HG02623 (cell line): ENCODE measurements at regions not wholly inside any gene's neighbourhood (a gene's known extent, or its start where the extent isn't known, plus 50 kb on each side); places are given as distances from the start of the nearest gene placed in this dataset.

Source experiments
- ATAC-seq: cut with Tn5 transposase; IDR thresholded peaks from one replicate; pipeline ENCODE4 v1.9.1; 2021; ENCODE audit warnings: moderate library complexity; ENCODE audit not compliant: unreplicated experiment

DNA sequence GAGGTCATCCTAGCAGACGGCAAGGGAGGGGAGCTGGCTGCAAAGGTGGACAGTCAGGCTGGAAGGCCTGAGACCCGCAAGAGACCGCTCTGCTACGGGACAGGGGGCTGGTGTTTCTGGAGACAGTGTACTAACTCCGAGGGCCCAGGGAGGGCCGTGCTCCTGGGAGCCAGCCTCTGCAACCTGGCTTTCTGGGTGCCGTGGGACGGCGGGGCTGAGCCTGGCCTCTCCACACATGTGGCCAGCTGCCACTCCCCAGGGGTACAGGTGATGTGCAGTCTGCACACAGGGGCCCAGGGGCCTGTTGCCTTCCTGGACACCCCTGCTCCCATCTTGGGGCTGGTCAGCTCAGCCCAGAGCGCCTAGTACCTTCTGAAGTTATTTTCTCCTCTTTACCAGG lies 92.2 kb downstream of the MRPL36 start:
- ATAC-seq, result no peak

DNA sequence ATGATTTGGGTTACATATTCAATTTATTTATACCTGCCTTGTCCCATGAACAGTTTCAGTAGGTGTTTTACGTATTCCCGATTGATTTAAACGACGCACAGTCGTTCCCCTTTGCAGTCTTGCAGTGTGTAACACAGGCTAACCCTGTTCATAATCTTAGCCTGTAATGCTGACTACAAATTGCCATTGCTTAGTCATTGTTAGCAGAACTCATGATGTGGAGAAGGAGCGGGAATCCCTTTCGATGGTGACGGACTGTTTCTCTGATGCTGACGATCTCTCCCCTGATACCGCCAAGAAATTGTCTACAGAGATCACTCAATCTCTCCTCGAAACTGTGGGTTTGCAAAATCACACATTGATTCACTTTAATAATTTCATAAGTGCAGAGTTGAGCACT lies 93.2 kb downstream of the MRPL36 start:
- ATAC-seq, result no peak

DNA sequence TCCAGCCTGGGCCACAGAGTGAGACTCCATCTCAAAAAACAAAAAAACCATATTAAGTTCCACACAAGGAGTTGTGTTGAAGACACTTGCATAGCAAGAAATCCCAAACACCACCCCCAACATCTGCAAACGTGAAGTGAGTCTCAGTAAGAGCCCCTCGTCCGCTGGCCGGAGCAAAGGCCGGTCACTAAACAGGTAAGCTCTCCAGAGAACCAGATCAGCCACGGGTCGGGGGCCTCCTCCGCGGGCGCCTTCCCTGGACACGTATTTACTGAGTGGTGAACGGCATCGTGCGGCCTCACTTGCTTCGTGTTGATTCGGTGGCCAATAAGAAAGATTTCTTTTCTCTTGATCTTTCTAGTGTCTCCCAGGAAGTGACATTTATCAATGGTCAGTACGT lies 93.6 kb downstream of the MRPL36 start:
- ATAC-seq, result no peak

DNA sequence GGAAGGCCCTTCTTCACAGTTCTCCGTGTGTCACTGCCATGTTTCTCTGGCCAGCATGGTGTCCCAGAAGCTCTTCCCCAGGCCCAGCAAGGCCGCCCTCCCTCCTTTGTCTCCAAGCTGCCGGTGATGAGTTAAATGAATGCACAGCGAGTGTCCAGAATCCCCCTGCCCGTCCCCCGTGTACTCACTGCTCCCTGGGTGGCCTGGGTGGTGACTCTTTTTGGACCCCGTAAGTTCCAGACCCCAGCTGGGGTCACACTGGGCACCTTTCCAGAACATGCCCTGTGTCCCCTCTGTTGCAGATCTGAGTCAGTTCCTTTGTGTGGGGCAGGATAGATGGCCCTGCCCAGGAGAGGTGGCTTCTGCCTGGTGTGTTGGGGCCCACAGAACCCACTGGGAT lies 95.0 kb downstream of the MRPL36 start:
- no peak for ATAC-seq

DNA sequence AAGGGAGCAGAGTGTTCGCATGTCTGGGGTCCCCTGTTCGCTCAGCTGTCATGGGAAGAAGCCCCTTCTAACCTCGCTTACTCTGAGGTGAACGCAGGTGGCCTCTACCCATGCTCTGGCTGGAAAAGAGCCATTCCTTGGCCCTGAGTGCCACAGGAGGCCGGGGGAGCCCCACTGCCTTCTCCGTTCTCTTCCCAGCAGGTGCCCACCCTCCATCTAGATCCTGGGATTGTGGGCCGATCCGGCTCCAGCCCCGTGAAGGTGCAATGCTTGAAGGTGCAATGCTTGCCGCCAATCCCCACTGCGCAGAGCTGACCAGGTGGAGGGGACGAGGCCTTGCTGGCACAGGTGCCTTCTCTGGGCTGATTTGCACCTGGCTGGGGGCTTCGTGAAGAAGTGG lies 95.4 kb downstream of the MRPL36 start:
- no peak for ATAC-seq

DNA sequence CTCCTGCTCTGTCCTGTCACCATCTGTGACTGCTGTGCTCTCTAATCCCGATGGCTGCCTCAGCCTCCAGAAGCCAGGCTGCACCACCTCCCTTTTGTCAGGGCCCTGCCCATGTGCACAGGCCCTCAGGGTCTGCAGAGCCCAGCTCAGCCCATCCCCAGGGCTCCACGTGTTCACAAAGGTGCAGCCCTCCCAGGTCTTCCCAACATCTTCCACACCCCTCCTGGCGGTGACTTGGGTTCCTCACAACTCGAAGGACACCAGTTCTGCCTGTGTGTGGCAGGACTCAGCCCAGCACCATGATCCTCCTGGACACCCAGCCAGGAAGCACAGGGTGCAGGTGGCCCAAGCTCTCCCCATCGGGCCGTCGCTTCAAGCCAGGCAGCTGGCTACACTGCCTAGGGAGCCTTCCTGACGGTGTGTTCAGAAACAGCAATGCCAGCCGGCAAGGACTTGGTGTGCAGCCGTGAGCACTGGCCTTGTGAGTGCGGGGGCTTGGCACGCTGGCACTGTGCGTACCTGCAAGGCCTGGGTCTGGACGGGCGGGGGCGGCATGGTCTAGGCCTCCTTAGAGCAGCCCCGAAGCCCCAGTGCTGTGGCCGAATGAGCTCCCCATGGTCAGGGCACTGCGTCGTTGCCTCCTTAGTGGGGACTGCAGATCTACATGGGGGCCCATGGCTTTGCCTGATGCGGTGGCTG lies 96.1 kb downstream of the MRPL36 start:
- ATAC-seq, result no peak

DNA sequence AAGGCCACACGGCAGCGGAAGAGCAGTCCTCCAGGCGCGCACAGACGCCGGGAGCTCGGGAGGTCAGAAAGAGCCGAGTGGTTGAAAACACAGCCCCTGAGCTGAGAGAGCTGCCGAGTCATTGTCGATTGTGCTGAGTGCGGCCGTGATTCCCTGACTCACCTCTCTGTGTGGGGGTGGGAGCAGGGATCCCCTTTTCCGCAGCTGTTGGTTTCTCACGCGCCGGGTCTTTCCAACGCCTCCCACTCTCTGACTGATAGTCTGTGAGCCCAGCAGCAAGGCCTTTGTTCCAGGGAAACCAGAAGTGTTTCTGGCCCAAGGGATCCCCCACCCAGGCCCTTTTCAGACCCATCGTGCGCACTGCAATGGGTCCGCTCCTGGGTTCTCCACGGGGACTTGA lies 97.3 kb downstream of the MRPL36 start:
- ATAC-seq, result no peak

DNA sequence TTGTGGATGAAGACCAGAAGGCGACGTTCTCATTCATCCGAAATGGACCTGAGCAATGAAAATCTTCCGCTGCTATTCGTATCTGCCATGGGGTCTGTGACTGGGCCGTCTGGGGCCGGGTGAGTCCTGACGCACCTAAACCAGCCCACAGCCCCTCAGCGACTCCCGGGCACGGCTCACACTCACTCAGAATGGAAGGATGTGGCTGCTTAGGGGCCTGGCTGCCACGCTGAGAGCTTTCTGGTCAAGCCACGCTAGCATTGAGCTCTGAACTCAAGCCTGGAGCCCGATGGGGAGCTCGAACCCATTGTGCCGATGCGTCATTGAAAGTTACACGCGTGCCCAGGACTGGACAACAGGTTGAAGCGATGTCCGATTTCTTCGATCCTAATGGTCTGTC lies 97.8 kb downstream of the MRPL36 start:
- no peak for ATAC-seq

DNA sequence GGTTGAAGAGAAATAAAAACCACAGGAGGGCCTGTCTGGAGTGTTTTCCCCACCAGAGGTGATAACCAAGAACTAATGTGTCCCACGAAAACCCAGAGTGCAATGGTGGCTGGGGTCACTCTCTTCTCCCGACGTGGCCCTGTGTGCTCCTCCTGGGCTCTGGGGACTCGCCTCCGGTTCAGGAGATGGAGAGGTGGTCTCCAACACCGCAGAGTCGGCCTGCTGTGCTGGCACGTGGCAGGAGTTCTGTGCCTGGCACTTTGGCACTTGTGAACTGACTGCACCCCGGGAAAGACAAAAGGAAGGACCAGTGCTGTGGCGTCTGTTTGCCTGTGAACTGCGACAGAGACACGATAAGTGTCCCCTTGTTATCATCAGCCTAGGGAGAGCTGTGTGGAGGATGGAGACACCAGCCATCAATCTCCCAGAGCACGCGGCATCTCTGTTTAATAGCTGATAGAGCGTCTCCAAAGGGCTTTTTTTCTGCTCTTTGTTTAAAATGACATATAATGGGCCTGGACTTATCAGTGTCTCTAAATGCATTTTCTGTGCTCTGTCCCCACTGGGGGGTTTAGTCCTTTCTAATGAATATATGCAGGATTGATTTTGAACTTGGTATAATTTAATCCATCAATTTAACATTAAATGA lies 98.3 kb downstream of the MRPL36 start:
- no peak for ATAC-seq

DNA sequence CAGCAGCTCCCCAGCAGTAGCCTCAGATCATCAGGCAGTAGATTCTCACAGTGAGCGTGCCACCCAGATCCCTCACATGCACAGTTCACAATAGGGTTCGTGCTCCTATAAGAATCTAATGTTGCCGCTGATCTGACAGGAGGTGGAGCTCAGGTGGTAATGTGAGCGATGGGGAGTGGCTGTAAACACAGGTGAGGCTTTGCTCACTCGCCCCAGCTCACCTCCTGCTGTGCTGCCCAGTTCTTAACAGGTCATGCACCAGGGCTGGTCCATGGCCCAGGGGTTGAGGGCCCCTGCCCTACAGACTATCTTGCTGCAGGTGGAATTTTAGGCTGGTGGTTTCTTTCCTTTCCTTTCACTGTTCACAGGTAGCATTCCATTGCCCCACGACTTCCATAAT lies 100.2 kb downstream of the MRPL36 start:
- ATAC-seq, result no peak

DNA sequence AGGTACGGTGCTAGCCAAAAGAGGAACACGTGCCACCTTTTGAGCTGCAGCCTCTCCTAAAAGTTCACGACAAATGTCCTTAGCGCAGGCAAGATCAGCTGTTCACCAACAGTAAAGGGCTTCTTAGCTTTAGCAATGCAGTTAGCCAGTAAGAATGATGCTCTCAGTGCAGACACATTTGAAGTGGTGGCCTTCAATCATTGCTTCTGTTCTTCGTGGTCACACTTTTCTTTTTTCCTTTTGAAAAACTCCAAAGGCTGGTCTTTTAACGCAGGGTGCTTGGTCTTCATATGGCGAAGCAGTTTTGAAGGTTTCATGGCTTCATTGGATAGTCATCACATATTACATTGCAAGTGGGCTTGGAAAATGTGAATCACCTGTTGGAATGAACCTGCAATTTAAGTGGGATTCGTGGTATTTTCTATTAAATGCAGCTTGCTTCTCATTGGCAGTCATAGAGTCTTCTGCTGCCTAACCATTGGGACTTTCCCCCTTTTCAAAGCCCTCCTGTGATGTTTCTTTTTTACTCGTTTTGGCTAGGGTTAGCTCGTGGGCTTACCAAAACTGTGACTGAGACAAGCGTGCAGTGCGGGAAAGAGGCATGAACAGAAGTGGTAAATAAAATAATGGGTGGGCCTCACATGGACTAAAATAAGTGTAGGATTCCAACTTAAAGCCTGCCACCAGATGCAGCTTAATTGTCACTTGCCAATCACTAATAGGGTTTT lies 100.9 kb downstream of the MRPL36 start:
- ATAC-seq, result no peak

DNA sequence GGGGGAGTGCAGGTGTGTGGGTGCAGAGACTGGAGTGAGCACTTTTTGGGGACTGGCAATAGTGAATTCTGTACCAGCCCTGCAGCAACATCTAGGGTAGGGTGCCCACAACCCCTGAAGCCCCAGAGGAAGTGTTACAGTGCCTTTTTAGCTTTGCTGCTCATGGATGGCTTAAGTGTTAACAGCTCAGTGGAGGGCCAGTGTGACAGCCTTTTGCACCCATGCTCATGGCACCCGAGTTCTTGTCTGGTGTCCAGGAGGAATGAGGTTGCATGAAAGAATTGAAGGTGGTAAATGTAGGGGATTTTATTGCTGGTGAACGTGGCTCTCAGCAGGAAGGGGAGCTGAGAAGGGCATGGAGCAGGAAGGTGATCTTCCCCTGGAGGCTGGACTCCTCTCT lies 107.3 kb downstream of the MRPL36 start:
- no peak for ATAC-seq

DNA sequence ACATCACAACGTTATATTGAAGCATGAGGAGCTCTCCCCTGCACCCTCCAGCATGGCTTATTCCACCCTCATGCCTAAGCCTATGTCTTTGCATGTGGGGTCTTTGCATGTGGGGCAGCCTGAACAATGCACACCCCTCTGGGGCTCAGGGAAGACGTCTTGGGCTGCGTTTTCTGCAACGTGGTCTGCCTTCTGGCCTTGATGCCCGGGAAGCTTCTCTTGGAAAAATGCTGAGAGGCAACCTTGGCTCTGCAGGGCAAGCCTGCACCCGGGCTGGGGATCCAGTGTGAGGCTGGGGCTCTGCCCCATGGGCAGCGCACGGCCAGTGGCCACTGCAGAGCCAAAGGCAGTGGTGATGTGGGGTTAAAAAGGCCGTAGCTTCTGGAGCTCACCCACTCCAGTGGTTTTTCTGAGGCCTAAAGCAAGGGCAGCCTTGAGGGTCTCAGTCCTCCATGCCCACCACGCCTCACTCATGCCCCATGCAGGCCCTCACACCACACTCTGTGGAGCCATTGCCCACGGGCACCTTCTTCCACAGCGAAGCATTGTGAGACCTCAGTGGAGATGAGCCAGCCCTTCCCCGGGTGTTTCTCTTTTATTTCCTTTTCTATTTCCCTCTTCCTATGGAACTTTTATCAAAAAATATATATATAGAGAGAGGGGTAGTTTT lies 112.2 kb downstream of the MRPL36 start:
- no peak for ATAC-seq

DNA sequence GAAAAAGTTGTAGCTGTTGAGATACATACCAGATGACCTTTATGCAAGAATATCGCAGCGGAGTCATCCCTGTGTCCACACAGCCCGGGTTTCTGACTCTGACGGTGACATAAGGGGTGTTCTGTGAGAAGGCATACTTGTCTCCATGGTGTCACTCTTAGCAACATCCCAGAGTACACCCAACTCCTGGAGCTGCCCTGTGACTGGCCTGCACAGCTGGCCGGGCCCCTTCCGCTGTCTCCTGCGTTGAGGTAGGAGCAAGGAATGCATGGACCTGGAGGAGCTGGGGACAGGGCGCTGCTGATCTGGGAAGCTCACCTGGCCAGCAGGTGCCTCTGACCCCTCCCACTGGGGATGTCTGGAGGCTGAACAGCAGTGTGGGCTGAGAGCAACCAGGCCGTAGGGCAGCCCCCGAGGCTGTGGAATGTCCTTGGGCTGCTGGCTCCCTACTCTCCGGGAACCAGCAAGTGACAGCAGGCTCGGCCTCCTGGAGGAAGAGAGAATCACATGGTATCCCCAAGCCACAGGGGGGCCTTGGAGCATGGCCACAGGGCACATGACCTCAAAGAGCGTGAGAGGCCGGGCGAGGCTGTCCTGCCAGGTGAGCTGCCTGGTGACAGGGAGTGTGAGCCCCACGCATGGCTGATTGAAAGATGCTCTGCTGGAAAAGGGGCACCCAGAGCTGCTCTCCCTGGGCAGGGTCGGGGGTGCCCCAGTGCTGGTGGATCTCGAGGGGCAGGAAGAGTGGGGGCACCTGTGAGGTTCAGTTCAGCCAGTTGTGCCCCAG lies 113.4 kb downstream of the MRPL36 start:
- no peak for ATAC-seq

DNA sequence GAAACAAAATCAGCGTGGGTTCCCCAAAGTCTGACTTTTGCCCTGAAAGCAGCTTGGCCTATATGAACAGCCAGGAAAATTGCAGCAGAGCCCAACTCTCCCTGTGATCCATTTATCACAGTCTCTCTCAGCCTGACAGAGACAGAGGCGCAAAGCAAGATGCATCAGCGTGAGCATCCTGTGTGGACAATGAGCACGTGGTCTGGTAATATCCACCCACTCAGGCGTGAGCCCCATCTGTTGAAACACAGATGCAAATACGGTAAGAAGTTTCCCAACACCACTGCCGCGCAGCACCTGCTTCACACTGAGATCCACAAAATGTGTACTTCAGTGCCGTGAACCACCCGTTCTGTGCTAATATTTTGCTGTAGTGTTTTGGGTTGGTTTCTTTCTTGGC lies 114.6 kb downstream of the MRPL36 start:
- no peak for ATAC-seq

DNA sequence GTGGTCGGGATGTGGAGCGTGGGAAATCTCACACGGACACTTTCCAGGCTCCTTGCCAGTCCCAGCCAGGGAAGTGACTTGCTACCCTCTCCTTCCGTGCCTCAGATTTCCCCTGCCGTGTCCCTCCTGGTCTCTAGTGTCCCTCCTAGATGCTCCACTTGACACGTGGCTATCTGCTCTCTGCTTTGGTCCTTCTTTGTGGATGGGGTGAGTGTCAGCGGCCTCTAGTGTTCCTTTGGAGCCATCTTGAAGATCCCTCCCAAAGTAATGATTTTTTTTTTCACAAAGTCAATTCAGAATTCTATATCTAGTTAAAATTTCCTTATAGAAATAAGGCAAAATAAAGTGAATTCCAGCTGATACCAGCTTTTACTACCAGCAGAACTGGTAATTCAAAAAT lies 117.7 kb downstream of the MRPL36 start:
- no peak for ATAC-seq

DNA sequence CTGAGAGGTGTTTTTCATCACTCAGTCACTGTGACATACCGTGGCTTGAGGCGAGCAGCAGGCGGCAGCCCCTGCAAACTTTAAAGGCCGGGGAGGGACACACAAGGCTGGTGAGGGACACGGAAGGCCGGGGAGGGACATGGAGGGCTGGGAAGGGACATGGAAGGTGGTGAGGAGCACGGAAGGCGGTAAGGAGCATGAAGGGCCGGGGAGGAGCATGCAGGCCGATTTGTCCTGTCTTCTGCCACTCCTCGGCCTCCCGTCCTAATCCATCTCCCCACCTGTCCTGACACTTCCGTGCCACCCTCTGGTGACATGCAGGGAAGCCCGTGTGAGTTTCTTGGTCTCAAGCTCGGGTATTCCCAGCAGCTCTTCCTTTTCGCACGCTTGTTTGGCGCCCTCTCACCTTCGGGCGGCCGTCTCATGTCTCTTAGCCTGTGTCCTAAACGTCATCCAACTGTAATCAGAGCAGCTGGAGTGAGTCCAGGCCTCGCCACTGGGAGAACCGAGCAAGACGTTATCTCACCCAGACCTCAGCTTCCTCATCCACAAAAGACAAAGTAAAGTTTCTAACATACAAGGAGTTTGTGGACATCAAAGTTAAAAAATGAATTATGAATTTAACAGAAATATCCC lies 126.5 kb downstream of the MRPL36 start:
- no peak for ATAC-seq

DNA sequence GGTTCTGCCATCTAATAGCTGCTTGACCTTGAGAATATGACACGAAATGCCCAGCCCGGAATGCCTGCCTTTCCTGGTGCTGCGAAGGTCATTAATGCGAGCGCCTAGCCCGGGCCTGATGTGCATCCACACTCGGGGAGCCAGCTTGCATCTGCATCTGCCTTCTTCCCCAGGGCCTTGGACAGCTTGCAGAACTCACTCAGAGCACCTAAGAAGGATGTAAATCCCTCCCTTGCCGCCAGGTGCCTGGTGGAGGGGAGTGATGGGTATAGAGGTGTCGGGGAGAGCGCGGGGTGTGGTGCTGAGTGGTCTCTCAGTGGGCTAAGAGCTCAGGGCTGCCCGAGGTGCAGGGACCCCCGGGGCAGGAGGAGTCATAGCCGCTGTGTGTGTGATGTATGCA lies 127.2 kb downstream of the MRPL36 start:
- ATAC-seq, result no peak

DNA sequence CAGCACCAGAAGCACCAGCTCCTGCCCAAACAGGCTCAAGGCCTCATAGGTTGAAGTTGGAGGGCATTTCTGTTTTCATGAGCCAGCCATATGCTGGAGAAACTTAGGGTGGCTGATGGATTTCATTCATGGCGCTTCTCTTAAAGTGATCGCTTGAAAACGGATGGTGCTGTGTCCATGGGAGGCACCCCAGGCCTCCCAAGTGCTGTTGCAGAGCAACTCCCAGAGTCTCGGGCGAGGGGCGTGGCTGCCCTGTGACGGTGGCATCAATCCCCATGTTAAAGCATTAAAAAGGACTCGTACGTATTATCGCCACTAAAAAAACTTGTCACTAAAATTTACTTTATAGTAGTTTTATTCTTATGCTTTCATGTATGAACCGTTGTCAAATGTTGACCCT lies 128.3 kb downstream of the MRPL36 start:
- ATAC-seq, result no peak

DNA sequence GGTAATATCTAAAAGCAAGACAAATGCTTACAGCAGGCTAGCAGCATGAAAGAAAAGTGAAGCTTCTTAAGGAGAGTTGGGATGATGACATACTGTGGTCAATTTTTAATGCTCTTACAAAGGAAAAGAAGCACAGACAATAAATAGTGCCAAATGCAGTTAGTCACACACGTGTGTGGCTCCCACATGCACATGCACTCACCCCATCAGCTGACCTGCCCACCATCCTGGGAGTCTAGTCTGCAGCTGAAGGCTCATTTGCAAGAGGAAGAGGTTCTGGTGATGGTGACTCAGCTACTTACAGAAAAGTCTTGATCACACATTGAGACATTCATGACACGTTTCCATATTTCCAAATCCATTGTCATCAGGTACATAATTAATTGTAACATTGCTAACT lies 129.3 kb downstream of the MRPL36 start:
- ATAC-seq, result no peak
